K562 (cell line): ENCODE measurements at regions not wholly inside any gene's neighbourhood (a gene's known extent, or its start where the extent isn't known, plus 50 kb on each side); places are given as distances from the start of the nearest gene placed in this dataset.
A peak's percentile ranks its signal among the peaks of the same experiment; 100 is the strongest.

Experiments
- CBX2 ChIP-seq: fragments of 200-600 bp; sonication (generic); IDR thresholded peaks from one replicate; pipeline ENCODE4 v1.6.1; 2012; ENCODE audit warnings: mild to moderate bottlenecking, low read length, inconsistent platforms; ENCODE audit not compliant: insufficient read depth, poor library complexity, severe bottlenecking
- GABPA ChIP-seq: fragments of 200-800 bp; sonication (Bioruptor generic); conservative IDR thresholded peaks from 2 replicates; pipeline ENCODE4 v1.6.1; 2016; ENCODE audit warnings: low read depth, missing genetic modification characterization, missing compliant biosample characterization
- KLF10 ChIP-seq: fragments of 250-450 bp; sonication (Bioruptor Pico); IDR thresholded peaks from 2 replicates; pipeline ENCODE4 v1.6.1; 2021; ENCODE audit warnings: matching md5 sums
- MTA3 ChIP-seq: fragments of 450-650 bp; formaldehyde crosslinking; IDR thresholded peaks from 2 replicates; pipeline ENCODE4 v1.6.1; 2017; ENCODE audit warnings: mild to moderate bottlenecking, borderline replicate concordance
- NFRKB ChIP-seq: fragments of 450-650 bp; IDR thresholded peaks from 2 replicates; pipeline ENCODE4 v1.6.1; 2016; ENCODE audit warnings: low read depth
- NUFIP1 ChIP-seq: fragments of 450-650 bp; IDR thresholded peaks from 2 replicates; pipeline ENCODE4 v1.6.1; 2018; ENCODE audit not compliant: partially characterized antibody
- PURB ChIP-seq: sonication (generic); formaldehyde crosslinking; IDR thresholded peaks from 2 replicates; pipeline ENCODE4 v1.9.0; 2021; ENCODE audit warnings: low read depth, mild to moderate bottlenecking, missing genetic modification reagents
- SMARCA4 ChIP-seq: fragments of 450-650 bp; IDR thresholded peaks from 2 replicates; pipeline ENCODE4 v1.6.1; 2016
- TCF3 ChIP-seq: sonication (generic); formaldehyde crosslinking; IDR thresholded peaks from 2 replicates; pipeline ENCODE4 v1.4.0; 2020; ENCODE audit warnings: mild to moderate bottlenecking, missing genetic modification reagents
- ZFP30 ChIP-seq: fragments of 250-450 bp; sonication (Bioruptor Pico); IDR thresholded peaks from 2 replicates; pipeline ENCODE4 v1.8.0; 2022; ENCODE audit warnings: moderate library complexity, mild to moderate bottlenecking, inconsistent platforms, borderline replicate concordance
- ZNF3 ChIP-seq: fragments of 250-450 bp; sonication (Bioruptor Pico); IDR thresholded peaks from 2 replicates; pipeline ENCODE4 v1.5.0; 2021; ENCODE audit warnings: mild to moderate bottlenecking, moderate library complexity
- TF ChIP-seq, protein P1 (sequence below): fragments of 200-600 bp; sonication (generic); IDR thresholded peaks from one replicate; pipeline ENCODE4 v1.6.1; 2012; ENCODE audit warnings: mild to moderate bottlenecking, low read depth, low read length, inconsistent platforms
- TF ChIP-seq, protein P2 (sequence below): fragments of 250-450 bp; sonication (Bioruptor Pico); IDR thresholded peaks from 2 replicates; pipeline ENCODE4 v1.8.0; 2021; ENCODE audit warnings: borderline replicate concordance, mild to moderate bottlenecking, moderate library complexity; ENCODE audit not compliant: poor library complexity, severe bottlenecking
- TF ChIP-seq, protein P3 (sequence below): fragments of 200-800 bp; sonication (Bioruptor generic); IDR thresholded peaks from 2 replicates; pipeline ENCODE4 v1.6.1; 2017; ENCODE audit warnings: missing genetic modification characterization, missing compliant biosample characterization

DNA sequence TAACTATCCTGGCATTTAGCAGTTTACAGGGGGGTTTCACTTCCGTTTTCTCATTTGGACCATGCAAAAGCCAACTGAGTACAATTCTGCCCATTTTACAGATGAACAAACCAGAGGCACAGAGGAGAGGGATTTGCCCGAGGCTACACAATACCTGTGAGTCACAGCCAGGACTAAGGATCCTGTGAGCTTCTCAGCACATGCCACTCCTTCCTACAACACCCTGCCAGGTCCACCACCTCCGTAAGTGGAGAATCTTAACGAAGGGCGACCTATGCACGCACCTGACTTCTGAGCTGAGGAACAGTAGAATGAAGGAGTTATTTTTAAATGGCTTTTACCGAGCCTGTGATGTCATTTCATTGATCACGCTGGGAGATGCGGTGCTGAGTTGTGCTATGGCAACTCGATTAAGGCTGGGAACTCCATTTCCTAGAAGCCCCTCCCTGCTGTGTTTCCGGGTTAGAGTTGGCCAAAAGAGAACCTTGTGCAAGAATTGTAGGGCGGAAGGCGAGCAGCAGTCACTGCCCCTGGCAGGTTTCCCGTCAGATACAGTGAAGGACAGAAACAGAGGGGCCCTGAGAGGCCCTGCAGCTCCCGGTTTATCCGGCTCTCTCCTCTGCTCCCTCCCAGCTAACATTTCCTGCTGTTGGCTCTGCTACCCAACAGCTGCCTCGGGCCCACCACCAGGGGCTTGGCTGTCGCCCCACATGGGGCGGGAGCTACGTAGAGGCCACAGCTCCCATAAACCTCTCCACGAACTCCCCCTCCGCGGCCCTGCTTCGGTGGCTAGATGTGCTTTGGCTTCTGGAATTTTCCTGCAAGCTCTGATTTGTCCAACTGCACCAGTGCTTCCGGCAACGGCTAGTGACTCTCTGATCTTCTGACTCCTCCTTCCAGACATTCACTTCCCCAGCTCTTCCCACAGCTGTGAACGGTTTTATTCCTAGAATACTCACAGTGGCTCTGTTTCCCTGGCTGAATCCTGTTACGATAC, 75.1 kb upstream of the USP9X start (continued):
- TF ChIP-seq, protein P1, sequence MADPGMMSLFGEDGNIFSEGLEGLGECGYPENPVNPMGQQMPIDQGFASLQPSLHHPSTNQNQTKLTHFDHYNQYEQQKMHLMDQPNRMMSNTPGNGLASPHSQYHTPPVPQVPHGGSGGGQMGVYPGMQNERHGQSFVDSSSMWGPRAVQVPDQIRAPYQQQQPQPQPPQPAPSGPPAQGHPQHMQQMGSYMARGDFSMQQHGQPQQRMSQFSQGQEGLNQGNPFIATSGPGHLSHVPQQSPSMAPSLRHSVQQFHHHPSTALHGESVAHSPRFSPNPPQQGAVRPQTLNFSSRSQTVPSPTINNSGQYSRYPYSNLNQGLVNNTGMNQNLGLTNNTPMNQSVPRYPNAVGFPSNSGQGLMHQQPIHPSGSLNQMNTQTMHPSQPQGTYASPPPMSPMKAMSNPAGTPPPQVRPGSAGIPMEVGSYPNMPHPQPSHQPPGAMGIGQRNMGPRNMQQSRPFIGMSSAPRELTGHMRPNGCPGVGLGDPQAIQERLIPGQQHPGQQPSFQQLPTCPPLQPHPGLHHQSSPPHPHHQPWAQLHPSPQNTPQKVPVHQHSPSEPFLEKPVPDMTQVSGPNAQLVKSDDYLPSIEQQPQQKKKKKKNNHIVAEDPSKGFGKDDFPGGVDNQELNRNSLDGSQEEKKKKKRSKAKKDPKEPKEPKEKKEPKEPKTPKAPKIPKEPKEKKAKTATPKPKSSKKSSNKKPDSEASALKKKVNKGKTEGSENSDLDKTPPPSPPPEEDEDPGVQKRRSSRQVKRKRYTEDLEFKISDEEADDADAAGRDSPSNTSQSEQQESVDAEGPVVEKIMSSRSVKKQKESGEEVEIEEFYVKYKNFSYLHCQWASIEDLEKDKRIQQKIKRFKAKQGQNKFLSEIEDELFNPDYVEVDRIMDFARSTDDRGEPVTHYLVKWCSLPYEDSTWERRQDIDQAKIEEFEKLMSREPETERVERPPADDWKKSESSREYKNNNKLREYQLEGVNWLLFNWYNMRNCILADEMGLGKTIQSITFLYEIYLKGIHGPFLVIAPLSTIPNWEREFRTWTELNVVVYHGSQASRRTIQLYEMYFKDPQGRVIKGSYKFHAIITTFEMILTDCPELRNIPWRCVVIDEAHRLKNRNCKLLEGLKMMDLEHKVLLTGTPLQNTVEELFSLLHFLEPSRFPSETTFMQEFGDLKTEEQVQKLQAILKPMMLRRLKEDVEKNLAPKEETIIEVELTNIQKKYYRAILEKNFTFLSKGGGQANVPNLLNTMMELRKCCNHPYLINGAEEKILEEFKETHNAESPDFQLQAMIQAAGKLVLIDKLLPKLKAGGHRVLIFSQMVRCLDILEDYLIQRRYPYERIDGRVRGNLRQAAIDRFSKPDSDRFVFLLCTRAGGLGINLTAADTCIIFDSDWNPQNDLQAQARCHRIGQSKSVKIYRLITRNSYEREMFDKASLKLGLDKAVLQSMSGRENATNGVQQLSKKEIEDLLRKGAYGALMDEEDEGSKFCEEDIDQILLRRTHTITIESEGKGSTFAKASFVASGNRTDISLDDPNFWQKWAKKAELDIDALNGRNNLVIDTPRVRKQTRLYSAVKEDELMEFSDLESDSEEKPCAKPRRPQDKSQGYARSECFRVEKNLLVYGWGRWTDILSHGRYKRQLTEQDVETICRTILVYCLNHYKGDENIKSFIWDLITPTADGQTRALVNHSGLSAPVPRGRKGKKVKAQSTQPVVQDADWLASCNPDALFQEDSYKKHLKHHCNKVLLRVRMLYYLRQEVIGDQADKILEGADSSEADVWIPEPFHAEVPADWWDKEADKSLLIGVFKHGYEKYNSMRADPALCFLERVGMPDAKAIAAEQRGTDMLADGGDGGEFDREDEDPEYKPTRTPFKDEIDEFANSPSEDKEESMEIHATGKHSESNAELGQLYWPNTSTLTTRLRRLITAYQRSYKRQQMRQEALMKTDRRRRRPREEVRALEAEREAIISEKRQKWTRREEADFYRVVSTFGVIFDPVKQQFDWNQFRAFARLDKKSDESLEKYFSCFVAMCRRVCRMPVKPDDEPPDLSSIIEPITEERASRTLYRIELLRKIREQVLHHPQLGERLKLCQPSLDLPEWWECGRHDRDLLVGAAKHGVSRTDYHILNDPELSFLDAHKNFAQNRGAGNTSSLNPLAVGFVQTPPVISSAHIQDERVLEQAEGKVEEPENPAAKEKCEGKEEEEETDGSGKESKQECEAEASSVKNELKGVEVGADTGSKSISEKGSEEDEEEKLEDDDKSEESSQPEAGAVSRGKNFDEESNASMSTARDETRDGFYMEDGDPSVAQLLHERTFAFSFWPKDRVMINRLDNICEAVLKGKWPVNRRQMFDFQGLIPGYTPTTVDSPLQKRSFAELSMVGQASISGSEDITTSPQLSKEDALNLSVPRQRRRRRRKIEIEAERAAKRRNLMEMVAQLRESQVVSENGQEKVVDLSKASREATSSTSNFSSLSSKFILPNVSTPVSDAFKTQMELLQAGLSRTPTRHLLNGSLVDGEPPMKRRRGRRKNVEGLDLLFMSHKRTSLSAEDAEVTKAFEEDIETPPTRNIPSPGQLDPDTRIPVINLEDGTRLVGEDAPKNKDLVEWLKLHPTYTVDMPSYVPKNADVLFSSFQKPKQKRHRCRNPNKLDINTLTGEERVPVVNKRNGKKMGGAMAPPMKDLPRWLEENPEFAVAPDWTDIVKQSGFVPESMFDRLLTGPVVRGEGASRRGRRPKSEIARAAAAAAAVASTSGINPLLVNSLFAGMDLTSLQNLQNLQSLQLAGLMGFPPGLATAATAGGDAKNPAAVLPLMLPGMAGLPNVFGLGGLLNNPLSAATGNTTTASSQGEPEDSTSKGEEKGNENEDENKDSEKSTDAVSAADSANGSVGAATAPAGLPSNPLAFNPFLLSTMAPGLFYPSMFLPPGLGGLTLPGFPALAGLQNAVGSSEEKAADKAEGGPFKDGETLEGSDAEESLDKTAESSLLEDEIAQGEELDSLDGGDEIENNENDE: no peak
- TF ChIP-seq SMARCA4: 0 out of 2 replicates have a peak, but pooled peaks have one; percentile 23
- no peak; the same call in 1 of the 2 replicates for TF ChIP-seq NFRKB
- TF ChIP-seq CBX2: no peak
- TF ChIP-seq KLF10 (CRISPR knock-in tag): no peak
- no peak for TF ChIP-seq ZNF3 (CRISPR knock-in tag)
- no peak for TF ChIP-seq ZFP30 (CRISPR knock-in tag)
- TF ChIP-seq, protein P2, sequence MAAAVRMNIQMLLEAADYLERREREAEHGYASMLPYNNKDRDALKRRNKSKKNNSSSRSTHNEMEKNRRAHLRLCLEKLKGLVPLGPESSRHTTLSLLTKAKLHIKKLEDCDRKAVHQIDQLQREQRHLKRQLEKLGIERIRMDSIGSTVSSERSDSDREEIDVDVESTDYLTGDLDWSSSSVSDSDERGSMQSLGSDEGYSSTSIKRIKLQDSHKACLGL (CRISPR knock-in tag): no peak
- TF ChIP-seq NUFIP1: no peak
- peak; percentile 32; the same call in 1 of the 2 replicates for TF ChIP-seq MTA3
- no peak for TF ChIP-seq PURB
- TF ChIP-seq, protein P3, sequence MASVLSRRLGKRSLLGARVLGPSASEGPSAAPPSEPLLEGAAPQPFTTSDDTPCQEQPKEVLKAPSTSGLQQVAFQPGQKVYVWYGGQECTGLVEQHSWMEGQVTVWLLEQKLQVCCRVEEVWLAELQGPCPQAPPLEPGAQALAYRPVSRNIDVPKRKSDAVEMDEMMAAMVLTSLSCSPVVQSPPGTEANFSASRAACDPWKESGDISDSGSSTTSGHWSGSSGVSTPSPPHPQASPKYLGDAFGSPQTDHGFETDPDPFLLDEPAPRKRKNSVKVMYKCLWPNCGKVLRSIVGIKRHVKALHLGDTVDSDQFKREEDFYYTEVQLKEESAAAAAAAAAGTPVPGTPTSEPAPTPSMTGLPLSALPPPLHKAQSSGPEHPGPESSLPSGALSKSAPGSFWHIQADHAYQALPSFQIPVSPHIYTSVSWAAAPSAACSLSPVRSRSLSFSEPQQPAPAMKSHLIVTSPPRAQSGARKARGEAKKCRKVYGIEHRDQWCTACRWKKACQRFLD (CRISPR knock-in tag): no peak
- peak; percentile 19 for TF ChIP-seq TCF3 (CRISPR knock-in tag)
- peak; percentile 88 for TF ChIP-seq GABPA (tag)
